Gastrocnemius medialis (tissue), 4 donors: ENCODE measurements at regions not wholly inside any gene's neighbourhood (a gene's known extent, or its start where the extent isn't known, plus 50 kb on each side); places are given as distances from the start of the nearest gene placed in this dataset.

Experiments used
- POLR2A ChIP-seq, 2 donors: fragments of 450-650 bp; IDR thresholded peaks; one replicate each; pipeline ENCODE4 v1.6.1; 2017; ENCODE audit warnings: antibody characterized with exemption in 2 of 2, mild to moderate bottlenecking in 2 of 2, moderate library complexity in 2 of 2
- TF ChIP-seq, protein P1 (sequence below), 5 experiments: fragments of 450-650 bp in 3 of 5; fragments of 200-600 bp in 2 of 5; sonication (generic) in 2 of 5; IDR thresholded peaks in 4 of 5; conservative IDR thresholded peaks in 1 of 5; 1 replicate in 4 of 5; 2 replicates in 1 of 5; pipeline ENCODE4 v1.5.1; 2016 to 2019; ENCODE audit warnings: antibody characterized with exemption in 5 of 5, mild to moderate bottlenecking in 3 of 5, moderate library complexity in 3 of 5

- TF ChIP-seq, protein P1, sequence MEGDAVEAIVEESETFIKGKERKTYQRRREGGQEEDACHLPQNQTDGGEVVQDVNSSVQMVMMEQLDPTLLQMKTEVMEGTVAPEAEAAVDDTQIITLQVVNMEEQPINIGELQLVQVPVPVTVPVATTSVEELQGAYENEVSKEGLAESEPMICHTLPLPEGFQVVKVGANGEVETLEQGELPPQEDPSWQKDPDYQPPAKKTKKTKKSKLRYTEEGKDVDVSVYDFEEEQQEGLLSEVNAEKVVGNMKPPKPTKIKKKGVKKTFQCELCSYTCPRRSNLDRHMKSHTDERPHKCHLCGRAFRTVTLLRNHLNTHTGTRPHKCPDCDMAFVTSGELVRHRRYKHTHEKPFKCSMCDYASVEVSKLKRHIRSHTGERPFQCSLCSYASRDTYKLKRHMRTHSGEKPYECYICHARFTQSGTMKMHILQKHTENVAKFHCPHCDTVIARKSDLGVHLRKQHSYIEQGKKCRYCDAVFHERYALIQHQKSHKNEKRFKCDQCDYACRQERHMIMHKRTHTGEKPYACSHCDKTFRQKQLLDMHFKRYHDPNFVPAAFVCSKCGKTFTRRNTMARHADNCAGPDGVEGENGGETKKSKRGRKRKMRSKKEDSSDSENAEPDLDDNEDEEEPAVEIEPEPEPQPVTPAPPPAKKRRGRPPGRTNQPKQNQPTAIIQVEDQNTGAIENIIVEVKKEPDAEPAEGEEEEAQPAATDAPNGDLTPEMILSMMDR (IDR thresholded peaks at IDR 0.05 in 4 of 5, conservative IDR thresholded peaks at IDR 0.05 in 1 of 5): no peak
- TF ChIP-seq POLR2A (IDR thresholded peaks at IDR 0.05): no peak
Observed at GRCh38 chr10:108180878-108181277, 1016.4 kb upstream of the SORCS1 start.
